Endothelial cell of umbilical vein (primary cell): ENCODE measurements at regions not wholly inside any gene's neighbourhood (a gene's known extent, or its start where the extent isn't known, plus 50 kb on each side); places are given as distances from the start of the nearest gene placed in this dataset.

ENCODE experiments used
- BruUV-seq: library from RNA; stranded (reverse); fragments of 400-500 nt; replicated peaks from 2 replicates; lab custom pipeline; 2021; lab: Mats Ljungman, UMichigan
- CTCF ChIA-PET: fragments of 300-600, 350-600 bp; sonication (Branson Sonifier 250); formaldehyde crosslinking; loops from one replicate; lab custom pipeline; 2021; ENCODE audit warnings: antibody characterized with exemption, inconsistent platforms; lab: Charles Lee
- POLR2A ChIA-PET: fragments of 300-600, 350-600 bp; sonication (Branson Sonifier 250); formaldehyde crosslinking; loops from one replicate; lab custom pipeline; 2021; ENCODE audit warnings: antibody characterized with exemption, inconsistent platforms; lab: Charles Lee
- DNase-seq: peaks from one replicate; pipeline ENCODE4 v3.0.0-alpha.2; 2011; ENCODE audit warnings: low read depth, low spot score
- FAIRE-seq: peaks from 2 replicates; lab custom pipeline; 2011; peaks lifted over from hg19 to GRCh38; lab: Jason Lieb, UNC
- H2AFZ ChIP-seq: 2 replicates; pipeline ENCODE4 v1.6.0; 2012; ENCODE audit warnings: low read depth, low read length, control low read depth, inconsistent platforms
- H3K27ac ChIP-seq: 2 replicates; pipeline ENCODE4 v1.5.1; 2011; ENCODE audit warnings: low read depth, mild to moderate bottlenecking, control low read depth, low read length, moderate library complexity; ENCODE audit not compliant: insufficient read depth
- H3K27me3 ChIP-seq, 2 experiments: 2 replicates each; pipeline versions ENCODE4 v1.6.0 to v1.6.1; 2011; ENCODE audit warnings: low read length in 2 of 2, mixed read lengths in 1 of 2; ENCODE audit not compliant: control insufficient read depth in 2 of 2, insufficient read depth in 2 of 2
- H3K36me3 ChIP-seq, 2 experiments: 2 replicates in 1 of 2; 3 replicates in 1 of 2; pipeline ENCODE4 v1.5.1; 2011; ENCODE audit warnings: low read length in 2 of 2, mild to moderate bottlenecking in 1 of 2, moderate library complexity in 1 of 2; ENCODE audit not compliant: control insufficient read depth in 2 of 2, insufficient read depth in 2 of 2; ENCODE audit errors: extremely low read depth in 1 of 2
- H3K4me1 ChIP-seq: 3 replicates; pipeline ENCODE4 v1.5.1; 2011; ENCODE audit warnings: mild to moderate bottlenecking, low read length; ENCODE audit not compliant: control insufficient read depth, insufficient read depth; ENCODE audit errors: extremely low read depth
- H3K4me2 ChIP-seq: 2 replicates; pipeline ENCODE4 v1.6.1; 2011; ENCODE audit warnings: low read length, control low read depth, mixed read lengths; ENCODE audit not compliant: insufficient read depth
- H3K4me3 ChIP-seq, 3 experiments: fragments of 200-600 bp in 1 of 3; sonication (generic), shearing (Covaris generic) in 1 of 3; replicated peaks in 1 of 3; 2 replicates each; pipeline ENCODE4 v1.5.1; 2011 to 2016; ENCODE audit warnings: control low read depth in 3 of 3, low read length in 3 of 3, mild to moderate bottlenecking in 2 of 3, inconsistent platforms in 1 of 3, low read depth in 1 of 3, moderate library complexity in 1 of 3; ENCODE audit not compliant: insufficient read depth in 1 of 3
- H3K79me2 ChIP-seq: 2 replicates; pipeline ENCODE4 v1.6.0; 2012; ENCODE audit warnings: low read length, inconsistent platforms; ENCODE audit not compliant: control insufficient read depth, insufficient read depth
- H3K9ac ChIP-seq: replicated peaks from 2 replicates; pipeline ENCODE3; 2011; ENCODE audit warnings: low read length, control low read depth; ENCODE audit not compliant: insufficient read depth; ENCODE audit errors: extremely low read depth
- H3K9me1 ChIP-seq: replicated peaks from 3 replicates; pipeline ENCODE4 v1.6.0; 2011; ENCODE audit warnings: mild to moderate bottlenecking, low read length; ENCODE audit not compliant: control insufficient read depth, insufficient read depth; ENCODE audit errors: extremely low read depth
- H3K9me3 ChIP-seq: replicated peaks from 2 replicates; pipeline ENCODE4 v1.5.1; 2012; ENCODE audit warnings: low read length, inconsistent platforms; ENCODE audit not compliant: control insufficient read depth, insufficient read depth
- H4K20me1 ChIP-seq: replicated peaks from 2 replicates; pipeline ENCODE3; 2011; ENCODE audit warnings: mild to moderate bottlenecking, low read length; ENCODE audit not compliant: control insufficient read depth, insufficient read depth; ENCODE audit errors: extremely low read depth
- CTCF ChIP-seq, 2 donors: IDR thresholded peaks; 1 replicate in 1 of 2; 2 replicates in 1 of 2; pipeline ENCODE4 v1.5.1; 2011; ENCODE audit warnings: low read length in 2 of 2, mild to moderate bottlenecking in 2 of 2, moderate library complexity in 2 of 2, control low read depth in 1 of 2, inconsistent platforms in 1 of 2, low read depth in 1 of 2; ENCODE audit not compliant: insufficient read depth in 1 of 2; ENCODE audit errors: extremely low read depth in 1 of 2
- EZH2 ChIP-seq: IDR thresholded peaks from 2 replicates; pipeline ENCODE4 v1.6.1; 2012; ENCODE audit warnings: borderline replicate concordance, low read depth, mild to moderate bottlenecking, moderate library complexity, low read length, inconsistent platforms; ENCODE audit not compliant: severe bottlenecking
- FOS ChIP-seq: IDR thresholded peaks from 2 replicates; pipeline ENCODE4 v1.6.1; 2011; ENCODE audit warnings: mild to moderate bottlenecking, low read length, moderate library complexity, borderline replicate concordance; ENCODE audit not compliant: insufficient read depth
- GATA2 ChIP-seq: IDR thresholded peaks from 2 replicates; pipeline ENCODE4 v1.7.0; 2011; ENCODE audit warnings: low read depth, mild to moderate bottlenecking, moderate library complexity, mixed read lengths, low read length; ENCODE audit not compliant: insufficient read length, insufficient read depth
- JUN ChIP-seq: IDR thresholded peaks from 2 replicates; pipeline ENCODE4 v1.6.1; 2011; ENCODE audit warnings: borderline replicate concordance, low read depth; ENCODE audit not compliant: insufficient read length, insufficient read depth
- MAX ChIP-seq: IDR thresholded peaks from 2 replicates; pipeline ENCODE4 v1.6.1; 2011; ENCODE audit not compliant: insufficient read depth, insufficient read length
- MYC ChIP-seq: IDR thresholded peaks from one replicate; pipeline ENCODE4 v1.6.1; 2011; ENCODE audit warnings: mild to moderate bottlenecking, low read depth, low read length
- POLR2A ChIP-seq: IDR thresholded peaks from 2 replicates; pipeline ENCODE4 v1.6.1; 2012; ENCODE audit warnings: low read depth, mild to moderate bottlenecking, control low read depth, low read length
- POLR2AphosphoS5 ChIP-seq: IDR thresholded peaks from 2 replicates; pipeline ENCODE4 v1.6.1; 2012; ENCODE audit warnings: low read depth, mild to moderate bottlenecking, control low read depth, low read length, moderate library complexity; ENCODE audit not compliant: insufficient read depth
- dilution Hi-C: fragments of 300-500 bp; cut with MboI; formaldehyde crosslinking; loops from one replicate; pipeline ENCODE4 v1.15.0; 2019; ENCODE audit warnings: low sequenced_read_pairs; ENCODE audit not compliant: extremely low pct_ligation_motif_present
- intact Hi-C: fragments of 100-400 bp; cut with micrococcal nuclease; formaldehyde crosslinking; loops from one replicate; pipeline ENCODE4 v1.10.0; 2022

GRCh38 chr14:49016381-49016780 is 569.8 kb downstream of the RPS29 start:
- H3K4me2 ChIP-seq, result no peak overlapping the region
- H3K4me3 ChIP-seq, result no peak overlapping the region
- DNase-seq (no peak), FAIRE-seq (no peak)
- no peak overlapping the region for H3K9ac ChIP-seq
- H2AFZ ChIP-seq, result no peak overlapping the region
- H3K36me3 ChIP-seq, result no peaks in the 10 kb centered on the region
- intact Hi-C loops (no loop called here), dilution Hi-C loops (no loop called here)
- no peaks in the 10 kb centered on the region for H3K9me1 ChIP-seq
- no peak overlapping the region for H3K27ac ChIP-seq
- ChIA-PET CTCF (no interaction called here), POLR2A (no interaction called here)
- no peaks in the 10 kb centered on the region for H4K20me1 ChIP-seq
- no peak for TF ChIP-seq MYC
- TF ChIP-seq FOS, result no peak
- TF ChIP-seq POLR2AphosphoS5, result no peak
- no peak for TF ChIP-seq EZH2
- TF ChIP-seq MAX, result no peak
- TF ChIP-seq JUN, result no peak
- no peak for TF ChIP-seq GATA2
- H3K27me3 ChIP-seq, result no peaks in the 10 kb centered on the region
- no peaks in the 10 kb centered on the region for H3K9me3 ChIP-seq
- H3K79me2 ChIP-seq, result no peaks in the 10 kb centered on the region
- BruUV-seq, result no TSS peak
- no peaks in the 10 kb centered on the region for H3K4me1 ChIP-seq

- no TSS peak for BruUV-seq
- ChIA-PET POLR2A (no interaction called here), CTCF (no interaction called here)
- no peak overlapping the region for H2AFZ ChIP-seq
- FAIRE-seq, result no peak
- no peak overlapping the region for H3K9ac ChIP-seq
- DNase-seq, result no peak
- H3K27ac ChIP-seq, result no peak overlapping the region
- H3K27me3 ChIP-seq, result no peaks in the 10 kb centered on the region
- H3K9me1 ChIP-seq, result no peaks in the 10 kb centered on the region
- H3K4me1 ChIP-seq, result no peaks in the 10 kb centered on the region
- no peak overlapping the region for H3K4me3 ChIP-seq
- no peaks in the 10 kb centered on the region for H3K9me3 ChIP-seq
- H3K36me3 ChIP-seq, result no peaks in the 10 kb centered on the region
- TF ChIP-seq FOS (no peak), MAX (no peak), GATA2 (no peak), EZH2 (no peak), CTCF (IDR thresholded peaks at IDR 0.05; ENCODE audit: extremely low read depth in 1 of 2, insufficient read depth in 1 of 2, low read depth in 1 of 2, low read length in 2 of 2) (no peak), JUN (no peak), POLR2A (no peak), POLR2AphosphoS5 (no peak), MYC (no peak)
- H4K20me1 ChIP-seq, result no peaks in the 10 kb centered on the region
- dilution Hi-C loops, result no loop called here
- H3K4me2 ChIP-seq, result no peak overlapping the region
- intact Hi-C loops, result no loop called here
- H3K79me2 ChIP-seq, result no peaks in the 10 kb centered on the region
Measured at GRCh38 chr14:49014476-49014875, 571.7 kb downstream of the RPS29 start.
